Peyer's patch (tissue), 4 donors: ENCODE measurements at regions not wholly inside any gene's neighbourhood (a gene's known extent, or its start where the extent isn't known, plus 50 kb on each side); places are given as distances from the start of the nearest gene placed in this dataset.

Experiments used
- POLR2A ChIP-seq, 2 donors: fragments of 450-650 bp; IDR thresholded peaks; one replicate each; pipeline ENCODE4 v1.5.1; 2017; ENCODE audit warnings: antibody characterized with exemption in 2 of 2, mild to moderate bottlenecking in 2 of 2, moderate library complexity in 2 of 2
- TF ChIP-seq, protein P1 (sequence below), 6 experiments: fragments of 450-650 bp in 4 of 6; fragments of 200-600 bp in 2 of 6; sonication (generic) in 1 of 6; IDR thresholded peaks; one replicate each; pipeline ENCODE4 v1.5.1; 2017 to 2019; ENCODE audit warnings: antibody characterized with exemption in 6 of 6, mild to moderate bottlenecking in 3 of 6, moderate library complexity in 1 of 6

DNA sequence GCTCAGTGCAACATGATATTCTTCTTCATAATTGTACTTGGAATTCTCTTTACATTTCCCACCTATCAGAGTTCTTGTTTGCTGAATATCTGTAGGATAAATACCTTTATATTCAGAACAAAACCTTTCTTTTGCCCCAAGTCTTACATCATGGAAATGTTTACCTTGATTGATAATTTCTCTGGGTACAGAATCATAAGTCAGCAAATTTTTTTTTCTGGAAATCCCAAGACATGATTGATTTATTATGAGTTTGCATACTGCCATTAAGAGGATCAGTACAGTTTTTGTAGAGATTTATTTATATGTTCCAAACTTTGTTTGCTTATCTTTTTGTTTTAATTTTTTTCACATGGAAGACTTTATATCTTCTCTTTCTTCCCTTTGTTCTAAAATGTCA, 699.8 kb upstream of the KIF2B start:
- TF ChIP-seq, protein P1, sequence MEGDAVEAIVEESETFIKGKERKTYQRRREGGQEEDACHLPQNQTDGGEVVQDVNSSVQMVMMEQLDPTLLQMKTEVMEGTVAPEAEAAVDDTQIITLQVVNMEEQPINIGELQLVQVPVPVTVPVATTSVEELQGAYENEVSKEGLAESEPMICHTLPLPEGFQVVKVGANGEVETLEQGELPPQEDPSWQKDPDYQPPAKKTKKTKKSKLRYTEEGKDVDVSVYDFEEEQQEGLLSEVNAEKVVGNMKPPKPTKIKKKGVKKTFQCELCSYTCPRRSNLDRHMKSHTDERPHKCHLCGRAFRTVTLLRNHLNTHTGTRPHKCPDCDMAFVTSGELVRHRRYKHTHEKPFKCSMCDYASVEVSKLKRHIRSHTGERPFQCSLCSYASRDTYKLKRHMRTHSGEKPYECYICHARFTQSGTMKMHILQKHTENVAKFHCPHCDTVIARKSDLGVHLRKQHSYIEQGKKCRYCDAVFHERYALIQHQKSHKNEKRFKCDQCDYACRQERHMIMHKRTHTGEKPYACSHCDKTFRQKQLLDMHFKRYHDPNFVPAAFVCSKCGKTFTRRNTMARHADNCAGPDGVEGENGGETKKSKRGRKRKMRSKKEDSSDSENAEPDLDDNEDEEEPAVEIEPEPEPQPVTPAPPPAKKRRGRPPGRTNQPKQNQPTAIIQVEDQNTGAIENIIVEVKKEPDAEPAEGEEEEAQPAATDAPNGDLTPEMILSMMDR (IDR thresholded peaks at IDR 0.05), result no peak
- no peak for TF ChIP-seq POLR2A (IDR thresholded peaks at IDR 0.05)
